K562 (cell line): ENCODE measurements at regions not wholly inside any gene's neighbourhood (a gene's known extent, or its start where the extent isn't known, plus 50 kb on each side); places are given as distances from the start of the nearest gene placed in this dataset.
A peak's percentile ranks its signal among the peaks of the same experiment; 100 is the strongest.

ENCODE experiments used
- TF ChIP-seq, protein P1 (sequence below), 2 experiments: fragments of 450-650 bp; formaldehyde crosslinking in 1 of 2; IDR thresholded peaks; 2 replicates each; pipeline versions ENCODE4 v1.4.0 to v1.6.1; 2014 to 2020; ENCODE audit warnings: mild to moderate bottlenecking in 2 of 2, borderline replicate concordance in 1 of 2, low read depth in 1 of 2

DNA sequence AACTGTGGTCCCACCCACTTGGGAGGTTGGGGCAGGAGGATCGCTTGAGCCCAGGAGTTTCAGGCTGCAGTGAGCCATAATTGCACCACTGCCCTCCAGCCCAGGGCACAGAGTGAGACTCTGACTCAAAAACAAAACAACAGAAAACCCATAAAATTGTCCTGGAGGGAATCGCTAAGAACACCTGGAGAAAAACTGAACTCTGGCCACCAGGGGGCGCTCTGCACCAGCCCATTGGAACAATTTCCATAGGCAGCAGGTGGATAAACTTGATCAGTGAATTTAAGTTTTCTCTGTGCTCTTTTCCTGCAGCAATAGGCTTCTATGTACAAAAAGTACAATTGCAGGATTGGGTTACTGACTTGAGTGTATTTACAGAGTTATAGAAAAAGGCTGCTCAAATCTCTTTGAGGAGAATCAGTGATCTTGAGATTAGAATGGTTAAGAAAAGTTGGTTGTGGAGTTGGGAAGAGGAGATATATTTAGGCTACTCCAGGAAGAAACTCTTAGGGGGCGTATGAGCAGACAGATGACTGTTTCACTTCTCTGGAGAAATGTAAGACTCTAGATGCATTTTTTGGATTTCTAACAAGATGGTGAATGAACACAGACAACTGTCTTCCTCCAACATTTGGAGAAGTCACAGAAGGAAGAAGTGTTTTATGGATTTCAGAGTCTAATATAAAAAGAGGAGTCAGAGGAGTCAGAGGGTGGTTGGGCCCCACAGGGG, 274.9 kb upstream of the GALNT17 start (continued):
- TF ChIP-seq, protein P1, sequence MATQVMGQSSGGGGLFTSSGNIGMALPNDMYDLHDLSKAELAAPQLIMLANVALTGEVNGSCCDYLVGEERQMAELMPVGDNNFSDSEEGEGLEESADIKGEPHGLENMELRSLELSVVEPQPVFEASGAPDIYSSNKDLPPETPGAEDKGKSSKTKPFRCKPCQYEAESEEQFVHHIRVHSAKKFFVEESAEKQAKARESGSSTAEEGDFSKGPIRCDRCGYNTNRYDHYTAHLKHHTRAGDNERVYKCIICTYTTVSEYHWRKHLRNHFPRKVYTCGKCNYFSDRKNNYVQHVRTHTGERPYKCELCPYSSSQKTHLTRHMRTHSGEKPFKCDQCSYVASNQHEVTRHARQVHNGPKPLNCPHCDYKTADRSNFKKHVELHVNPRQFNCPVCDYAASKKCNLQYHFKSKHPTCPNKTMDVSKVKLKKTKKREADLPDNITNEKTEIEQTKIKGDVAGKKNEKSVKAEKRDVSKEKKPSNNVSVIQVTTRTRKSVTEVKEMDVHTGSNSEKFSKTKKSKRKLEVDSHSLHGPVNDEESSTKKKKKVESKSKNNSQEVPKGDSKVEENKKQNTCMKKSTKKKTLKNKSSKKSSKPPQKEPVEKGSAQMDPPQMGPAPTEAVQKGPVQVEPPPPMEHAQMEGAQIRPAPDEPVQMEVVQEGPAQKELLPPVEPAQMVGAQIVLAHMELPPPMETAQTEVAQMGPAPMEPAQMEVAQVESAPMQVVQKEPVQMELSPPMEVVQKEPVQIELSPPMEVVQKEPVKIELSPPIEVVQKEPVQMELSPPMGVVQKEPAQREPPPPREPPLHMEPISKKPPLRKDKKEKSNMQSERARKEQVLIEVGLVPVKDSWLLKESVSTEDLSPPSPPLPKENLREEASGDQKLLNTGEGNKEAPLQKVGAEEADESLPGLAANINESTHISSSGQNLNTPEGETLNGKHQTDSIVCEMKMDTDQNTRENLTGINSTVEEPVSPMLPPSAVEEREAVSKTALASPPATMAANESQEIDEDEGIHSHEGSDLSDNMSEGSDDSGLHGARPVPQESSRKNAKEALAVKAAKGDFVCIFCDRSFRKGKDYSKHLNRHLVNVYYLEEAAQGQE (IDR thresholded peaks at IDR 0.05; ENCODE audit: borderline replicate concordance): peak; percentile 89
- TF ChIP-seq, protein P1 (CRISPR knock-in tag; IDR thresholded peaks at IDR 0.05; ENCODE audit: low read depth): no peak
